Neural cell (in vitro differentiated cells): ENCODE measurements at regions not wholly inside any gene's neighbourhood (a gene's known extent, or its start where the extent isn't known, plus 50 kb on each side); places are given as distances from the start of the nearest gene placed in this dataset.

Source experiments
- H2AFZ ChIP-seq: fragments of 200-600, 300-800 bp; sonication (generic), shearing (Covaris generic); 2 replicates; pipeline ENCODE4 v1.6.0; 2014; ENCODE audit warnings: low read depth, mild to moderate bottlenecking, antibody characterized with exemption, low read length, moderate library complexity
- H3F3A ChIP-seq: fragments of 200-600 bp; shearing (Covaris generic); 2 replicates; pipeline ENCODE4 v1.6.1; 2016; ENCODE audit warnings: mild to moderate bottlenecking, moderate library complexity, mixed read lengths, antibody characterized with exemption, low read length; ENCODE audit not compliant: insufficient read depth, poor library complexity, severe bottlenecking
- H3K27ac ChIP-seq: fragments of 200-600, 300-800 bp; sonication (generic), shearing (Covaris generic); 2 replicates; pipeline ENCODE4 v1.5.1; 2014; ENCODE audit warnings: mild to moderate bottlenecking, low read length, moderate library complexity
- H3K27me3 ChIP-seq: fragments of 300-800, 200-600 bp; sonication (generic), shearing (Covaris generic); 2 replicates; pipeline ENCODE4 v1.6.0; 2014; ENCODE audit warnings: mild to moderate bottlenecking, low read depth, low read length, moderate library complexity; ENCODE audit not compliant: insufficient read depth
- H3K36me3 ChIP-seq: fragments of 300-800, 200-600 bp; sonication (generic), shearing (Covaris generic); 2 replicates; pipeline ENCODE4 v1.5.1; 2014; ENCODE audit warnings: mild to moderate bottlenecking, antibody characterized with exemption, low read length, moderate library complexity; ENCODE audit not compliant: insufficient read depth
- H3K4me2 ChIP-seq: fragments of 300-800, 200-600 bp; sonication (generic), shearing (Covaris generic); 2 replicates; pipeline ENCODE4 v1.6.0; 2014; ENCODE audit warnings: mild to moderate bottlenecking, low read length
- H3K4me3 ChIP-seq: fragments of 300-800, 200-600 bp; sonication (generic), shearing (Covaris generic); 2 replicates; pipeline ENCODE4 v1.5.1; 2014; ENCODE audit warnings: mild to moderate bottlenecking, low read length, moderate library complexity
- H3K79me2 ChIP-seq: fragments of 200-600 bp; shearing (Covaris generic); replicated peaks from 2 replicates; pipeline ENCODE4 v1.6.0; 2014; ENCODE audit warnings: mild to moderate bottlenecking, low read length, moderate library complexity; ENCODE audit not compliant: insufficient read depth
- H3K9ac ChIP-seq: fragments of 300-800, 200-600 bp; sonication (generic), shearing (Covaris generic); 2 replicates; pipeline ENCODE4 v1.6.1; 2016; ENCODE audit warnings: mild to moderate bottlenecking, low read length, mixed read lengths
- H3K9me2 ChIP-seq: fragments of 200-600 bp; shearing (Covaris generic); 2 replicates; pipeline ENCODE4 v1.6.1; 2016; ENCODE audit warnings: mild to moderate bottlenecking, low read length, mixed read lengths; ENCODE audit not compliant: insufficient read depth
- H3K9me3 ChIP-seq: fragments of 200-600, 300-800 bp; sonication (generic), shearing (Covaris generic); 2 replicates; pipeline ENCODE4 v1.6.1; 2016; ENCODE audit warnings: mild to moderate bottlenecking, mixed run types, low read length, moderate library complexity, mixed read lengths
- H4K20me1 ChIP-seq: fragments of 200-600 bp; shearing (Covaris generic); 2 replicates; pipeline ENCODE4 v1.6.1; 2016; ENCODE audit warnings: mild to moderate bottlenecking, mixed run types; ENCODE audit not compliant: insufficient read depth
- CTCF ChIP-seq: fragments of 450-650 bp; IDR thresholded peaks from 2 replicates; pipeline ENCODE4 v1.5.1; 2014; ENCODE audit warnings: antibody characterized with exemption, mild to moderate bottlenecking, moderate library complexity; ENCODE audit not compliant: poor library complexity, severe bottlenecking
- EP300 ChIP-seq: fragments of 450-650 bp; conservative IDR thresholded peaks from 2 replicates; pipeline ENCODE4 v1.6.1; 2014; ENCODE audit warnings: antibody characterized with exemption, mild to moderate bottlenecking, moderate library complexity; ENCODE audit not compliant: poor library complexity, severe bottlenecking
- EZH2 ChIP-seq: fragments of 200-600, 300-800 bp; shearing (Covaris generic), sonication (generic); IDR thresholded peaks from 2 replicates; pipeline ENCODE4 v1.6.1; 2014; ENCODE audit warnings: antibody characterized with exemption, low read length, borderline replicate concordance, mild to moderate bottlenecking; ENCODE audit not compliant: insufficient read depth, poor library complexity, severe bottlenecking
- MXI1 ChIP-seq: fragments of 450-650 bp; conservative IDR thresholded peaks from 2 replicates; pipeline ENCODE4 v1.6.1; 2014; ENCODE audit warnings: antibody characterized with exemption, mild to moderate bottlenecking; ENCODE audit not compliant: poor library complexity, severe bottlenecking
- POLR2AphosphoS5 ChIP-seq: IDR thresholded peaks from 2 replicates; pipeline ENCODE4 v1.6.1; 2012
- RAD21 ChIP-seq: fragments of 450-650 bp; conservative IDR thresholded peaks from 2 replicates; pipeline ENCODE4 v1.6.1; 2014; ENCODE audit warnings: antibody characterized with exemption, mild to moderate bottlenecking, moderate library complexity
- REST ChIP-seq: IDR thresholded peaks from 2 replicates; pipeline ENCODE4 v1.6.1; 2012; ENCODE audit warnings: borderline replicate concordance
- SMC3 ChIP-seq: fragments of 450-650 bp; conservative IDR thresholded peaks from 2 replicates; pipeline ENCODE4 v1.6.1; 2014; ENCODE audit warnings: antibody characterized with exemption, mild to moderate bottlenecking, moderate library complexity; ENCODE audit not compliant: poor library complexity
- TAF1 ChIP-seq: IDR thresholded peaks from 2 replicates; pipeline ENCODE4 v1.6.1; 2012; ENCODE audit warnings: low read depth

DNA sequence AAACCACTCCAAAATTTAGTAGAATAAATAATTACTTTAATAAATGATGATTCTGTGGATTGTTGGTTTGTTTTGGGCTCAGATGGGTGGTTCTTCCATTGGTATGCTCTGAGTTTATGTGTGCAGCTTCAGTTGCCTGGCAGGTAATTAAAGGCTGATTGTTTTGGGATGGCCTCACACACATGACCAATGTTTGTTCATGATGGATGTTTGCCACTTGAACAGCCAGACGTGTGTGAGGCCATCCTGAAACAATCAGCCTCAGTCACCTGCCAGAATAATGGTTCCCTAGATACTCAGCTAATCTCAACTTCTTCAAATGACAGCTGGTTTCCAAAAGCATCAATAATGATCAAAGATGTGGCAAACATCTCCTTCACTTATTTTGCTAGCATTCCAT lies 352.5 kb upstream of the GULP1 start:
- H3F3A ChIP-seq = no peaks in the 10 kb centered on the region
- H3K27ac ChIP-seq = no peak overlapping the region
- no peaks in the 10 kb centered on the region for H3K9me2 ChIP-seq
- H3K9ac ChIP-seq = no peak overlapping the region
- no peaks in the 10 kb centered on the region for H4K20me1 ChIP-seq
- no peaks in the 10 kb centered on the region for H3K36me3 ChIP-seq
- no peak for TF ChIP-seq RAD21
- no peak for TF ChIP-seq CTCF
- no peak for TF ChIP-seq EZH2
- TF ChIP-seq MXI1 = no peak
- no peak for TF ChIP-seq SMC3
- no peak for TF ChIP-seq POLR2AphosphoS5
- TF ChIP-seq EP300 = no peak
- TF ChIP-seq REST = no peak
- TF ChIP-seq TAF1 = no peak
- H2AFZ ChIP-seq = no peak overlapping the region
- no peaks in the 10 kb centered on the region for H3K79me2 ChIP-seq
- no peaks in the 10 kb centered on the region for H3K27me3 ChIP-seq
- no peaks in the 10 kb centered on the region for H3K9me3 ChIP-seq
- H3K4me3 ChIP-seq = no peak overlapping the region
- no peak overlapping the region for H3K4me2 ChIP-seq

DNA sequence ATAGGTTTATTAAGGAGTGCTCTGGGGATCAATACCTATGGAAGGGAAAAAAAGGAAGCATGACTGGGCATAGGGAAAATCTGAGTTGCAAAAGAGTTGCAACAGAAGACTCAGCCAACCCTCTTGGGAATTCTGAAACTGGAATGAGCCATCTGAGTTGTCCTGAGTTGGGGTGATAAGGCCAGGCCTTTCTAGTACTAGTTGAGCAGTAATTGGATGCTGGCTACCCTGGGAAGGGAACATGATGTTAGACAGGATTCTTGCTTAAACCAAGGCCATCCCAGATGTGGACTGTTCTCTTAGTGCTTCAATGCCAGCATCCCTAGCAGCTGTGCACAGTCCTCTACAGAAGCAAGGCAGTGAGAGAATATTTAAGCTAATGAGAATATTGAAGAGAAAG lies 348.8 kb upstream of the GULP1 start:
- Histone ChIP-seq H3K9me3 (no peaks in the 10 kb centered on the region), H3K4me2 (no peak overlapping the region), H3K36me3 (no peaks in the 10 kb centered on the region), H2AFZ (no peak overlapping the region), H3K9me2 (no peaks in the 10 kb centered on the region), H3K27me3 (no peaks in the 10 kb centered on the region), H3F3A (no peaks in the 10 kb centered on the region), H4K20me1 (no peaks in the 10 kb centered on the region), H3K9ac (no peak overlapping the region), H3K79me2 (no peaks in the 10 kb centered on the region), H3K27ac (no peak overlapping the region), H3K4me3 (no peak overlapping the region)
- TF ChIP-seq REST = no peak
- TF ChIP-seq CTCF = no peak
- TF ChIP-seq POLR2AphosphoS5 = no peak
- no peak for TF ChIP-seq RAD21
- TF ChIP-seq EP300 = no peak
- TF ChIP-seq SMC3 = no peak
- TF ChIP-seq TAF1 = no peak
- TF ChIP-seq MXI1 = no peak
- no peak for TF ChIP-seq EZH2
